HG03064 (cell line): ENCODE measurements at regions not wholly inside any gene's neighbourhood (a gene's known extent, or its start where the extent isn't known, plus 50 kb on each side); places are given as distances from the start of the nearest gene placed in this dataset.

Experiments used
- ATAC-seq: cut with Tn5 transposase; IDR thresholded peaks from one replicate; pipeline ENCODE4 v1.9.1; 2021; ENCODE audit warnings: low read depth; ENCODE audit not compliant: unreplicated experiment

DNA sequence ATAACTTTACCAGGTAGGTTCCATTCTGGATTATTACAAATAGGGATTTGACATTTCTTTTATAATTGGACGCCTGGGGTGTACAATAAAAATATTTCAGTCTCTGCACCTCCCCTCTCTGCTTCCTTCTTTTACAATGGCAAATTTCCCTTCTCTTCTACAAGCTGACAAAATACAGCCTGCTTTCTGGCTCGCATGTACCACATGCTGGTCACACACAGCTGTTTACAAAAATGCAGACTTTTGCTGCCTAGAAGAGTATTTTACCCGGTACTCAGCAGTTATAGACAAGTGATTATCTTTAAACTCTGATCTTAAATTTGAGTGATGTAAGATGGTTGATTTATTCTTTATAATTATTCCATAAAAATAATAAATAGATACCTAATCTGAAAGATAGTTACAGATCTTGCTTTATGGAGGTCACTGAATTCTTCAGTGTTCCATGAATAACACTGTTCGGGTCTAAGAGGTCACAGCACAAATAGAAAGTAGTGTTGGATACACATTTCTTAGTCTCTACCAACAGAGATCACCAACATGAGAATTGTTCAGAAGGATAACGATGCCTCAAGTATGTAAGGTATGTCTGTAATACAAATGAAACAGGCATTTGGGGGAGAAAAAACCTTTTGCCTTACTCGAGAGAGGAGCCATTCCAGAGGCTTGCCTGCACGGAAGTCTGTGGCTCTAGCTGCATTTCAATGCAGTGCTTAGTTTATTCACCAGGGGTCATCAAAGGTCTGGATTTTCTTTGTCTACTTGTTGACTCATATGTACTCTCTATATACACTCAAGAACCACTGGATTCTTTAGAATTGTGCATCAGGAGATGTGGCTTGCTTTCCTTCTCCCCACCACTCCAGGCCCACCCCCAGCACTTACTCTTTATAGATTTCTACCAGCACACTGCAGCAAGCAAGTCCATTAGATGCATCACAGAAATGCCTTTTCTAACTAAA is 206.6 kb upstream of the RFX3 start:
- peak; percentile 68 for ATAC-seq

DNA sequence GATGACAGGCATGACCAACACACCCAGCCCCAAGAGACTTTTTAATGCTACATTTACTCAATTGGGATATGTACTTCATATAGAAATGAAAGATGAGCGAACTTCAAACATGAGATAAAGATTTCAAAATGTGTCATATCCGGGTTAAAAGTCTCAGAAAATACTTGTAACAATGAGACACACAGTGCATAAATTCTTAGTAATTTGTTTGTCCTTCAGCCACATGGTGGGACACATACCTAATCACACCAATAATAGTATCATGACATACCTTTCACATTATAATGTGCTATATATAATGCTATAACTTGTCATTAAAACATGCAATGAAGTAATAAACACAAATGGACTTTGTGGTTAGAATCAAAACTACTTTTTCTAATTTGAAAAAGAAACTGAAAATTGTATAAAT is 204.7 kb upstream of the RFX3 start:
- peak; percentile 51 for ATAC-seq

- no peak for ATAC-seq
These were observed 195.3 kb upstream of the RFX3 start for GRCh38 chr9:3721096-3721495.

- ATAC-seq = no peak
These were observed 193.5 kb upstream of the RFX3 start for GRCh38 chr9:3719286-3719685.

DNA sequence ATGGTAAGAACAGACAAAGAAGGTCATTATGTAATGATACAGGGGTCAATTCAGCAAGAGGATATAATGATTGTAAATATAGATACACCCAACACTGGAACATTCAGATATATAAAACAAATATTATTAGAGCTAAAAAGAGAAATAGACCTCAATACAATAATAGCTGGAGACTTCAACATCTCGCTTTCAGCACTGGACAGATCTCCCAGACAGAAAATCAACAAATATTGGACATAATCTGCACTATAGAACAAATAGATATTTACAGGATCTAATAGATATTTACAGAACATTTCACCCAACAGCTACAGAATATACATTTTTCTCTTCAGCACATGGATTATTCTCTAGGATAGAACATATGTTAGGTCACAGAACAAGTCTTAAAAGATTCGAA is 190.6 kb upstream of the RFX3 start:
- ATAC-seq = no peak

DNA sequence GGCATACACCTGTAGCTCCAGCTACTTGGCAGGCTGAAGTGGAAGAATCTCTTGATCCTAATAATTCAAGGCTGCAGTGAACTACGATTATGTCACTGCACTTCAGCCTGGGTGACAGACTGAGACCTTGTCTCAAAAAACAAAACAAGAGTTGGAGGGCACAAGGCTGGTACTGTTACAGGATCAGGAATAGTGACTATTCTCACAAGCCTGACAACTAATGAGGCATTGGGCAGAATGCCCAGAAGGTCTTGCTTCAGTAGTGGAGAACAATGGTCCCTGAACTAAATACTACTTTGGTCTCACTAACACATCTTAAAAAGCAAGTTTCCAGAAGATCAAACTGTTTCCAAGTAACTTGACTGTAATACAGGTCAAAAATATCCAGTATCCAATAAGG is 182.9 kb upstream of the RFX3 start:
- ATAC-seq = no peak

DNA sequence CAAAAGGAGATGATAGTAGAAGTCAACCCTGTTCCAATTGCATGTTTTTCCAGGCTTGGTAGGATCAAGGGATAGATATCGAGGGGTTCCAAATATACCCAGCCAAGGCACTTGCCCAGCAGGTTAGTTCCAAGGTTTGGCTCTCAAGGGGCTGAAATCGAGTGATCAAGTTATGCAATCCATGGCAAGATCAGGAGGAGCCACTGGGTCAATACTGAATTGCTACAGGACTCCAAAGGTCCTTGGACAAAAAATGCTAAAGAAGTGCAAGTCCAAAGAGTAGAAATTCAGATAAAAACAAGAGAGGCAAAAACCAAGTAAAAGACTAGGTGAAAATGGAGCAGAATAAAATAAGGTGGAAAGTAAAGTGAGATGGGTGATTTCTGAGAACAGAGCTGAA is 179.1 kb upstream of the RFX3 start:
- ATAC-seq = no peak

DNA sequence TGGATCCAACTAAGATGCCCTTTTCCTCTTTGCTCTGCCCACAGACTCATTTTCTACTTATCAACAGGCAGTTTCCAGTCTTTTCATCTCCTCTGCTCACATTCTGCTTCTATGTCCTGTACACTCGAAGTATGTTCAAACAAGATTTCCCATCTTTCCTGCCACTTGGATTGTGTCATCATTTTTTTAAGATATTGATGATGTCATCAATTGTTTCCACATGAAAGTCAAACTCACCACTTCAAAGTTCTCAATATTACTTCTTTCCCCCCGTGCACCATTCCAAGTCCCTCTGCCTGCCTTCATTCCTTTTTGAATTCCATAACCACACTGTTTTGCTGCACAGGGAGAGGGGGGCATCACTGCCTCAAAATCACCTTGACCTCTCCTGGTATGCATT is 175.0 kb upstream of the RFX3 start:
- no peak for ATAC-seq

DNA sequence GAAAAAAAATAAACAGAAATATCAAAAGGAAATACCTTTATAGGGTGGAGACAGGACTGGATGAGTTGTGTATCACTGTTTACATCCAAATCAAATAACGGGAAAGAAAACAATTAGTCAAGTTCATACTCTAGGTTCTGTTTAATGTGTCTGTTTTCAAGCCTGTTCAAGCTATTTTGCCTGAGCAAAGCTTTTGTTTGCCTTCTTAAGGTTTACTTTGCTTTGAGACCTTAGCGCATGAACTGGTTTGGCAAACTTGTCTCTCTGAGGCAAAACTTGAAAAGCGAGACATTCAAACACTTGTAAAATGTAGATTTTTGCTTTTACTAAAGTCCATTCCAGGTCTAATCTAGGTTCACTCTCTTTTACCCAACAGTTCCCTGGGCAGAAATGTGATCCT is 174.1 kb upstream of the RFX3 start:
- no peak for ATAC-seq

DNA sequence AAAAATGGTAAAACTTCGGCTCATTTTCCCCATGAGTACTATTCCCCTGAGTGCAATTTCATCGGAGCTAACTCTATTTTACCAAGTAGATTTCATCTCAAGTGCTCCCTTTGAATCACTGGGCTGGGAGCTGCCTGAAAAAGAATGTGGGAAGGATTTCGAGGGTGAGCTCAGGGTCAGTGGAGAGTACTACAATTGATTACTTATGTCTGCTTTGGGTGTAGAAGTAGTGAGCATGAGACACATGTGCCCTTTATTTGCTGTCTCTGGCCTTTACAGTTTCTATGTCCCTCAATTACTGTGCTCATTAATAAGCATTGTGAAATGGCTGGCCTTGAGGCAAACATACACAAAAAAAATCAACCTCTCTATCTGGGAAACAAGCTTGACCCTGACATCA is 172.7 kb upstream of the RFX3 start:
- ATAC-seq = no peak

DNA sequence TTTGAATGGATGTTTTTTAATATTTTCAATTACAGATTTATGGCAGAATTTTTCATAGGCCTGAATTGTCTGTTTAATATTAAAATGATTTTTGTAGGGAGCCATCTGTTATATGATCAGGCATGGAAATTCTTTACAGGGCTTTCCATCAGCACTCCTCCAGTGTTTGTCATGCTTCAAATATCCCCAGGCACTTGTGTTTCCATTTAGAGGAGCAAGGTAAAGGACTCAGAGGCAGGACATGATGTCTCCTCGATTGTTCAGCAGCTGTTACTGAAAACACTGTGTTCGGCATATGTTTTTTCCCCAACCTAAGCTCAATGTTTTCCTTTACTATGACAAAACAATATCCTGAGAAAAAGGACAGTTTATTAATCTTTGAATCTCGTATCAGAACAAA is 172.3 kb upstream of the RFX3 start:
- no peak for ATAC-seq

GRCh38 chr9:3696368-3696767 is 170.6 kb upstream of the RFX3 start:
- ATAC-seq = no peak

DNA sequence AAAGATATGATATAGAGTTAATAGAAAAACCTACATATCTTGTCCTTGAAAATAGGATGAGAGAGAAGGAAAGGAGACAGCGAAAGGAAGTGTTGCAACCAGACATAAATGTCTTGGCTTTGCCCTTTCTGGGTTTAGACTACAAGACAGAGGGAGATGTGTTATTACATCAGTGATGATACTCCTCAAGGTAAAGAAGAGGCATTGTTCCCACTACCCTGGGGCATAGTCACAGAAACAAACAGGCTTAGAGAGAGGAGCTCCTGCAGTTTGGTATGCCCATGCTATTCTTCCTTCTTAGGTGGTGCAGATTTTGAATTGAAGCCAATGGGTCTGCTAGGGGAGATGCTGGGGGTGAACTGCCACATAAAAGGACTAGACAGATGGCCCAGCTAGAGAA is 166.8 kb upstream of the RFX3 start:
- no peak for ATAC-seq

DNA sequence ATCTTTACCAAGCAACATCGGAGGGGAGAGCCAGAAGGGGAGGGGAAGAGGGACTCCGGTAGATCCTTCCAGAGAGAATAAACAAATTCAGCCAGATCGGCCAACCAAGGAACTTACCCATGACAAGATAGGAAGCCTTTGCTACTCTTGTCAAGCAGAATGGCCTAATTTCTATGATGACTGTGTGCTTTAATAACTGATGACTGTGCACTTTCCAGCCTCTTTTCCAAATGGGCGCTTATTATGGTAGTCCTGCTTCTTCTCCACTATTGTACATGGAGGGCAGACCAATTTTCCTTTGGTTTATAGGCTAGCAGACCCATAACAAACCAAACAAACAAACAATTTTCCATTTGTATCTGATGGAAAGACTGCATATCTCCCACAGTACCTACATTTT is 163.8 kb upstream of the RFX3 start:
- ATAC-seq = no peak

- ATAC-seq = no peak
These were observed 161.3 kb upstream of the RFX3 start for GRCh38 chr9:3687145-3687544.

- no peak for ATAC-seq
These were observed 156.4 kb upstream of the RFX3 start for GRCh38 chr9:3682186-3682585.

GRCh38 chr9:3677541-3677940 is 151.7 kb upstream of the RFX3 start:
- no peak for ATAC-seq

DNA sequence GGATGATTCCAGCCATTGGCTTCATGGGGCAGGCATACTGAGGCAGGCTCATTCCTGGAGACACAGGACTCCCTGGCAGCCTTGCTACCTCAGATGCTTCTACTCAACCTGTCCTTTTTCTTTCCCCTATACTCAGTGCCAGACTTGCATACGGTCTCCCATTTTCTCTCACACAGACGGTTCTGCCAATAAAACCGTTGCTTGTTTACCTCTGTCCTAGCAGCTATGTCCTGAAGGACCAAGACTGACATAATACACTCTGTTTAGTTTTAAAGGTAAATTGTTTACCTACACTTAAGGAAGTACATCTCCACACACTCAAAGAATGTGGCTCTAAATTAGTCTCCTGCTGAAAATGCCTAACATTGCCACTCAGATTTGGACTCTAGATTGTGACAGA is 151.0 kb upstream of the RFX3 start:
- no peak for ATAC-seq

DNA sequence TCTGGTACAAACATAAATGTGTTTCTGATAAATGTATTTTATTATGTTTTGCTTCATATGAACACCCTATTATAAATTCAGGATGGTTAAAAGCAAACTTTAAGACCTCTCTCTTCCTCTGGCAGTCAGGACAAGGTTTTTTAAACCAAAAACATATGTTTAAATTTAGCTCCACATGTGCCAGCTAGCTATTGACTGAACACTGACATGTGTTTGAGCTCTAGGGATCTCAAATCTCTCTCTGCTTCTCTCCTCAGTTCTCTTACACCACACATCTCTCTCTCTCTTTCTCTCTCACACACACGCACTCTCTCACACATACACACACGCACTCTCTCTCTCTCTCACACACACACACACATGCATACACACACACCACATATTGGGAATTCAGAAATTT is 150.1 kb upstream of the RFX3 start:
- no peak for ATAC-seq

DNA sequence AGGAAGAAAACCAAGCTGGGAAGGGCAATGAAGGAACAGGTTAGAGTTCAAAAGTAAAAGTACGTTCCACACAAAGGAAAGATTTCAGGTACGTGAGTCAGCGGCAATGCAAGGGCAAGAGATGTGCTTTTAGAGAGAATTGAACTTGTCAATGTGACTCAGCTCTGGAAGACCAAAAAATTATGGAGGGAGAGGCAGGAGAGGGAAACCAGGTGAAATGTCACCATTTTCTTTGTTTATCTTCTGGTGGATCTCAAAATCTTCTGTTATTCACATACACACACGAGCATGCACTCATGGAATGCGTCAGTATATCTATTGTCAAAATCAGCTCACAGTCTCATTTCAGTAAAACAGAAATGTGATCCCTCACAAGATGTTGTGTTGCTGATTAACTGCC is 148.8 kb upstream of the RFX3 start:
- ATAC-seq = no peak

GRCh38 chr9:3672399-3672798 is 146.6 kb upstream of the RFX3 start:
- no peak for ATAC-seq

DNA sequence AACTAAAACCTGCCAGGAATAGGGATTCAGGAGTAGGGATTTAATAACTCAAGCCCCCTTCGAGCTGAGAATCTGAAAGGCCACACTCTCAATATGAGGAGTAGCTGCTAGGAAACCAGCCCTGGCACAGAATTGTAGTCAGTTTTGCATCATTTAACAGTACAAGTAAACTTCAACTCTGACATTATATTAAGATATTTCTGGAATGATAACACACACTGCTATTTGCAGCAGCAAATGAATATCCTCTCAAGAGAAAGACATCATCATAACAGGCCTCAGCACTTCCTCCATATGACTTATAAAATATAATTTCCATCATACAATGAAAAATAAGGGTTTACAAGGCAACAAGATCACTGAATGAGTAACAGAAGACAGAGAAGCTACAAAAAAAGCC is 138.2 kb upstream of the RFX3 start:
- ATAC-seq = no peak

DNA sequence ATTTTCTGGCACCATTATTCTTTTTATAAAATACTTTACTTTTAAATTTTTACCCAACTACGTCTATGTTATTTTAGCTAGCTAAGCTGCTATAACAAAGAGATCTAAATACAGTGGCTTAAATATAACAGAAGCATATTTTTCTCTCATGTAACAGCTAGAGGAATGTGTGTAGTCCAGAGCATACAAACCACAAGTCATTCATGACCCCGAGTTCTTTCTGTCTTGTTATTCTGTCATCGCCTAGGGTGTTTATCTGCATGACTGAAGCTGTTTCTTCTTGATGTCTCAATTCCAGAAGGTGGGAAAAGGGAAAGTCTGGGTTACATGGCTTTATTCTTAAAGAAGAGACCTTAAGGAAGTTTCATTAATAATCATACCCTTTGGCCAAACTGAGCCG is 136.9 kb upstream of the RFX3 start:
- ATAC-seq = no peak
